ENCODE measurements at regions not wholly inside any gene's neighbourhood (a gene's known extent, or its start where the extent isn't known, plus 50 kb on each side); places are given as distances from the start of the nearest gene placed in this dataset.

- DNase-seq (ENCODE audit: low read depth): no peak
- in situ Hi-C loops (cut with HindIII; ENCODE audit: low pct_unique_long_range_greater_than_20kb, low sequenced_read_pairs): no loop called here
Observed at GRCh38 chrY:15458426-15458825, 934.1 kb downstream of the NLGN4Y start.

- in situ Hi-C loops (cut with HindIII; ENCODE audit: low pct_unique_long_range_greater_than_20kb, low sequenced_read_pairs): no loop called here
- DNase-seq (ENCODE audit: low read depth): no peak
Observed at GRCh38 chrY:15465880-15466279, 941.6 kb downstream of the NLGN4Y start.

GRCh38 chrY:15466891-15467290, 942.6 kb downstream of the NLGN4Y start:
- DNase-seq (ENCODE audit: low read depth): no peak
- in situ Hi-C loops (cut with HindIII; ENCODE audit: low pct_unique_long_range_greater_than_20kb, low sequenced_read_pairs): no loop called here

GRCh38 chrY:15468091-15468490, 943.8 kb downstream of the NLGN4Y start:
- DNase-seq (ENCODE audit: low read depth): no peak
- in situ Hi-C loops (cut with HindIII; ENCODE audit: low pct_unique_long_range_greater_than_20kb, low sequenced_read_pairs): no loop called here

GRCh38 chrY:15471371-15471770, 947.0 kb downstream of the NLGN4Y start:
- no peak for DNase-seq (ENCODE audit: low read depth)
- in situ Hi-C loops (cut with HindIII; ENCODE audit: low pct_unique_long_range_greater_than_20kb, low sequenced_read_pairs): no loop called here

GRCh38 chrY:15478348-15478963, 954.1 kb downstream of the NLGN4Y start:
- in situ Hi-C loops (cut with HindIII; ENCODE audit: low pct_unique_long_range_greater_than_20kb, low sequenced_read_pairs): no loop called here
- DNase-seq (ENCODE audit: low read depth): no peak

GRCh38 chrY:15500536-15500935, 976.2 kb downstream of the NLGN4Y start:
- in situ Hi-C loops (cut with HindIII; ENCODE audit: low pct_unique_long_range_greater_than_20kb, low sequenced_read_pairs): no loop called here
- DNase-seq (ENCODE audit: low read depth): no peak

- no peak for DNase-seq (ENCODE audit: low read depth)
- in situ Hi-C loops (cut with HindIII; ENCODE audit: low pct_unique_long_range_greater_than_20kb, low sequenced_read_pairs): no loop called here
Observed at GRCh38 chrY:15501181-15501580, 976.9 kb downstream of the NLGN4Y start.

GRCh38 chrY:15510288-15510687, 986.0 kb downstream of the NLGN4Y start:
- DNase-seq (ENCODE audit: low read depth): no peak
- in situ Hi-C loops (cut with HindIII; ENCODE audit: low pct_unique_long_range_greater_than_20kb, low sequenced_read_pairs): no loop called here

GRCh38 chrY:15510984-15511650, 986.8 kb downstream of the NLGN4Y start:
- in situ Hi-C loops (cut with HindIII; ENCODE audit: low pct_unique_long_range_greater_than_20kb, low sequenced_read_pairs): no loop called here
- no peak for DNase-seq (ENCODE audit: low read depth)

- in situ Hi-C loops (cut with HindIII; ENCODE audit: low pct_unique_long_range_greater_than_20kb, low sequenced_read_pairs): no loop called here
- no peak for DNase-seq (ENCODE audit: low read depth)
Observed at GRCh38 chrY:15535131-15535530, 1010.8 kb downstream of the NLGN4Y start.

- in situ Hi-C loops (cut with HindIII; ENCODE audit: low pct_unique_long_range_greater_than_20kb, low sequenced_read_pairs): no loop called here
- peak; percentile 80 for DNase-seq (ENCODE audit: low read depth)
Observed at GRCh38 chrY:15535784-15536511, 1011.6 kb downstream of the NLGN4Y start.

GRCh38 chrY:15540516-15540915, 1016.2 kb downstream of the NLGN4Y start:
- in situ Hi-C loops (cut with HindIII; ENCODE audit: low pct_unique_long_range_greater_than_20kb, low sequenced_read_pairs): no loop called here
- DNase-seq (ENCODE audit: low read depth): no peak

- in situ Hi-C loops (cut with HindIII; ENCODE audit: low pct_unique_long_range_greater_than_20kb, low sequenced_read_pairs): no loop called here
Observed at GRCh38 chrY:15546177-15546754, 1021.9 kb downstream of the NLGN4Y start.

GRCh38 chrY:15552074-15552473, 1027.7 kb downstream of the NLGN4Y start:
- no peak for DNase-seq (ENCODE audit: low read depth)
- in situ Hi-C loops (cut with HindIII; ENCODE audit: low pct_unique_long_range_greater_than_20kb, low sequenced_read_pairs): no loop called here

More at GRCh38 chrY:15546177-15546754, 1021.9 kb downstream of the NLGN4Y start:
- DNase-seq (ENCODE audit: low read depth): no peak

- in situ Hi-C loops (cut with HindIII; ENCODE audit: low pct_unique_long_range_greater_than_20kb, low sequenced_read_pairs): no loop called here
- no peak for DNase-seq (ENCODE audit: low read depth)
Observed at GRCh38 chrY:15554991-15555390, 1030.7 kb downstream of the NLGN4Y start.

- peak; percentile 1 for DNase-seq (ENCODE audit: low read depth)
Observed at GRCh38 chrY:15559169-15559568, 1034.8 kb downstream of the NLGN4Y start.

GRCh38 chrY:15560840-15561239, 1036.5 kb downstream of the NLGN4Y start:
- DNase-seq (ENCODE audit: low read depth): no peak
- in situ Hi-C loops (cut with HindIII; ENCODE audit: low pct_unique_long_range_greater_than_20kb, low sequenced_read_pairs): no loop called here

More at GRCh38 chrY:15559169-15559568, 1034.8 kb downstream of the NLGN4Y start:
- in situ Hi-C loops (cut with HindIII; ENCODE audit: low pct_unique_long_range_greater_than_20kb, low sequenced_read_pairs): no loop called here
